ENCODE measurements at regions not wholly inside any gene's neighbourhood (a gene's known extent, or its start where the extent isn't known, plus 50 kb on each side); places are given as distances from the start of the nearest gene placed in this dataset.
"Not testable (repeated sequence)": the region's sequence is repeated elsewhere in the genome, so short reads cannot be mapped to it uniquely, and the experiment has no call there.

- DNase-seq (ENCODE audit: insufficient read length, low spot score) (no peak), FAIRE-seq (no peak)
- no peak for TF ChIP-seq CTCF (IDR thresholded peaks at IDR 0.05; ENCODE audit: insufficient read depth, missing control alignments)
These were observed 269.9 kb downstream of the CDK5RAP2 start for GRCh38 chr9:120310035-120310434.

- no peak for TF ChIP-seq CTCF (IDR thresholded peaks at IDR 0.05; ENCODE audit: insufficient read depth, missing control alignments)
- DNase-seq (ENCODE audit: insufficient read length, low spot score), result no peak
- FAIRE-seq, result no peak
These were observed 271.5 kb downstream of the CDK5RAP2 start for GRCh38 chr9:120308495-120308894.

GRCh38 chr9:120307599-120307998, 272.4 kb downstream of the CDK5RAP2 start:
- DNase-seq (ENCODE audit: insufficient read length, low spot score) (no peak), FAIRE-seq (no peak)
- TF ChIP-seq CTCF (IDR thresholded peaks at IDR 0.05; ENCODE audit: insufficient read depth, missing control alignments), result no peak

DNA sequence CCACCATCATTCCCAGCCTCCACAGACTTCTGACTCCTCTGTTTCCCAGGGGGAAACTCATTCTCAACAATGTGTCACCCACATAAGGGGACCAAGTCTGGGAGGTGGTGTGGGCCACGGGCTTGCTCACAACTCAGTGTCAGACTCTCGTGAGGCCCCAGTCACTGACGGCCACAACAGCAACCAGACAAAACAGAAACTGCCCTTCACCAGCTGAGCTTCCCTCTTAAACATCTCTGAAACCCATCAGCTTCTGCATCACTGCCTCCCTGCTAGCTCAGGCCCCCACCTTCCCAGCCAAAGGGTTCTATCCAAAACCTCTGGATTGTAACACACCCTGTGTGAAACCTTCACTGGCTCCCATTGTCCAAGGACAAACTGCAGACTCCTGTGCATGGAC, 273.4 kb downstream of the CDK5RAP2 start:
- DNase-seq (ENCODE audit: insufficient read length, low spot score), result no peak
- TF ChIP-seq CTCF (IDR thresholded peaks at IDR 0.05; ENCODE audit: insufficient read depth, missing control alignments), result no peak
- FAIRE-seq, result no peak

- TF ChIP-seq CTCF (IDR thresholded peaks at IDR 0.05; ENCODE audit: insufficient read depth, missing control alignments), result no peak
- no peak for DNase-seq (ENCODE audit: insufficient read length, low spot score)
These were observed 273.9 kb downstream of the CDK5RAP2 start for GRCh38 chr9:120306088-120306487.

DNA sequence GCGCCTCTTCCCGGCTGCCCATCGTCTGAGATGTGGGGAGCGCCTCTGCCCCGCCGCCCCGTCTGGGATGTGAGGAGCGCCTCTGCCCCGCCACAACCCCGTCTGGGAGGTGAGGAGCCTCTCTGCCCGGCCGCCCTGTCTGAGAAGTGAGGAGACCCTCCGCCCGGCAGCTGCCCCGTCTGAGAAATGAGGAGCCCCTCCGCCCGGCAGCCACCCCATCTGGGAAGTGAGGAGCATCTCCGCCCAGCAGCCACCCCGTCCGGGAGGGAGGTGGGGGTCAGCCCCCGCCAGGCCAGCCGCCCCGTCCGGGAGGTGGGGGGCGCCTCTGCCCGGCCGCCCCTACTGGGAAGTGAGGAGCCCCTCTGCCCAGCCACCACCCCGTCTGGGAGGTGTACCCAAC, 275.1 kb downstream of the CDK5RAP2 start:
- DNase-seq (ENCODE audit: insufficient read length, low spot score); FAIRE-seq: not testable (repeated sequence)

More at GRCh38 chr9:120306088-120306487, 273.9 kb downstream of the CDK5RAP2 start:
- no peak for FAIRE-seq

DNA sequence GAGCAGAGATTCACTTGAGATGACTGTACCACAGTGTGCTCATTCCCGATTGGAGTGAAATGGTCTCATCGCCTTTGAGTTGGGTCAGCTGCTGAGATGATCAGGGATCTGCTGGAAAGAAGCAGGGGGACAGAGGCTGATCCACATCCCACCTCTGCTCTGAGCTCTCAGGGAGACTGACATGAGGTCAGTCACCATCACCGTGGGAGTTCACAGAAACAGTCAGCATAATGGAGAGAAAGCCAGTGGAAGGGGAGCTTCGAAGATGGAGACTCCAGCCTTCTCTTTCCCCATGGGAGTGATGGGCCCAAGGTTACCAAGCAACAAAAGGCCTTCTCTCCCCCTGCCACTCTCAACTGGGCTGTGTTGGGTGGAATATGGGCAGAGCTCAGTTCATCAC, 276.4 kb downstream of the CDK5RAP2 start:
- TF ChIP-seq CTCF (IDR thresholded peaks at IDR 0.05; ENCODE audit: insufficient read depth, missing control alignments), result no peak
- FAIRE-seq (no peak), DNase-seq (ENCODE audit: insufficient read length, low spot score) (no peak)

- TF ChIP-seq CTCF (IDR thresholded peaks at IDR 0.05; ENCODE audit: insufficient read depth, missing control alignments), result no peak
- DNase-seq (ENCODE audit: insufficient read length, low spot score) (no peak), FAIRE-seq (no peak)
These were observed 280.2 kb downstream of the CDK5RAP2 start for GRCh38 chr9:120299785-120300184.

Data from D721Med (cell line).